CD8-positive, alpha-beta memory T cell (primary cell): ENCODE measurements at regions not wholly inside any gene's neighbourhood (a gene's known extent, or its start where the extent isn't known, plus 50 kb on each side); places are given as distances from the start of the nearest gene placed in this dataset.
"Not testable (repeated sequence)": the region's sequence is repeated elsewhere in the genome, so short reads cannot be mapped to it uniquely, and the experiment has no call there.

Experiments
- CTCF ChIA-PET: fragments of 350-600 bp; sonication (Branson Sonifier 250); formaldehyde crosslinking; loops from one replicate; lab custom pipeline; 2021; ENCODE audit warnings: antibody characterized with exemption; lab: Charles Lee
- POLR2A ChIA-PET: fragments of 350-600 bp; sonication (Branson Sonifier 250); formaldehyde crosslinking; loops from one replicate; lab custom pipeline; 2021; ENCODE audit warnings: antibody characterized with exemption; lab: Charles Lee
- DNase-seq, 5 donors: peaks; one replicate each; pipeline versions ENCODE4 v3.0.0 to v3.0.0-alpha.2; 2020 to 2022; ENCODE audit warnings: mixed read lengths in 1 of 5
- H3K27ac ChIP-seq: one replicate; pipeline ENCODE4 v1.7.0; 2013; ENCODE audit warnings: low read depth, mild to moderate bottlenecking, low read length, moderate library complexity
- H3K27me3 ChIP-seq: 2 replicates; pipeline ENCODE4 v1.7.0; 2013; ENCODE audit warnings: low read length, mild to moderate bottlenecking; ENCODE audit not compliant: insufficient read depth, poor library complexity, severe bottlenecking
- H3K36me3 ChIP-seq: 2 replicates; pipeline ENCODE4 v1.7.0; 2013; ENCODE audit warnings: mild to moderate bottlenecking, low read length, moderate library complexity; ENCODE audit not compliant: insufficient read depth
- H3K4me1 ChIP-seq: 2 replicates; pipeline ENCODE4 v1.7.0; 2013; ENCODE audit warnings: mild to moderate bottlenecking, low read length, moderate library complexity; ENCODE audit not compliant: insufficient read depth
- H3K4me3 ChIP-seq: 2 replicates; pipeline ENCODE4 v1.7.0; 2013; ENCODE audit warnings: mild to moderate bottlenecking, low read length
- H3K9me3 ChIP-seq: 2 replicates; pipeline ENCODE4 v1.7.0; 2013; ENCODE audit warnings: mild to moderate bottlenecking, low read length
- H3K27ac Mint-ChIP-seq, 8 donors: one replicate each; pipeline ENCODE4 v1.8.0; 2020 to 2021; ENCODE audit warnings: mixed read lengths in 8 of 8, mild to moderate bottlenecking in 6 of 8, inconsistent platforms in 3 of 8, moderate library complexity in 3 of 8
- H3K27me3 Mint-ChIP-seq, 2 donors: one replicate each; pipeline ENCODE4 v1.8.0; 2020 to 2021; ENCODE audit warnings: mixed read lengths in 2 of 2, mild to moderate bottlenecking in 1 of 2, moderate library complexity in 1 of 2
- H3K36me3 Mint-ChIP-seq, 3 donors: one replicate each; pipeline ENCODE4 v1.8.0; 2020 to 2021; ENCODE audit warnings: mixed read lengths in 3 of 3, inconsistent platforms in 1 of 3, mild to moderate bottlenecking in 1 of 3
- H3K4me1 Mint-ChIP-seq, 3 donors: one replicate each; pipeline ENCODE4 v1.8.0; 2020 to 2021; ENCODE audit warnings: mixed read lengths in 3 of 3, inconsistent platforms in 1 of 3, mild to moderate bottlenecking in 1 of 3
- H3K4me3 Mint-ChIP-seq, 7 donors: one replicate each; pipeline ENCODE4 v1.8.0; 2020 to 2021; ENCODE audit warnings: mixed read lengths in 7 of 7, mild to moderate bottlenecking in 6 of 7, moderate library complexity in 4 of 7, inconsistent platforms in 2 of 7
- H3K9me3 Mint-ChIP-seq, 5 donors: one replicate each; pipeline ENCODE4 v1.8.0; 2020 to 2022; ENCODE audit warnings: mixed read lengths in 5 of 5, mild to moderate bottlenecking in 3 of 5, moderate library complexity in 2 of 5, inconsistent platforms in 1 of 5

- H3K27me3 ChIP-seq, H3K4me1 Mint-ChIP-seq, CTCF ChIA-PET, H3K4me3 Mint-ChIP-seq, H3K27ac ChIP-seq, H3K4me1 ChIP-seq, POLR2A ChIA-PET, H3K36me3 ChIP-seq, H3K27ac Mint-ChIP-seq, H3K36me3 Mint-ChIP-seq, H3K9me3 ChIP-seq, DNase-seq, H3K4me3 ChIP-seq, H3K27me3 Mint-ChIP-seq: not testable (repeated sequence)
- H3K9me3 Mint-ChIP-seq, result peaks cover 0 to 29% (median 5%) of the 10 kb centered on the region in 5 donors
These were observed 90.0 kb upstream of the TRAM1L1 start for GRCh38 chr4:117175369-117175768.

- Mint-ChIP-seq H3K4me3 (no peak overlapping the region), H3K36me3 (peaks cover 0 to 2% (median 0%) of the 10 kb centered on the region in 3 donors), H3K27me3 (no peaks in the 10 kb centered on the region), H3K9me3 (peaks cover 6 to 18% (median 10%) of the 10 kb centered on the region in 5 donors), H3K4me1 (no peaks in the 10 kb centered on the region), H3K27ac (no peak overlapping the region)
- H3K4me3 ChIP-seq, result no peak overlapping the region
- CTCF ChIA-PET, result no interaction called here
- no peaks in the 10 kb centered on the region for H3K9me3 ChIP-seq
- no peaks in the 10 kb centered on the region for H3K27me3 ChIP-seq
- no peak overlapping the region for H3K27ac ChIP-seq
- H3K36me3 ChIP-seq, result no peaks in the 10 kb centered on the region
- POLR2A ChIA-PET, result no interaction called here
- H3K4me1 ChIP-seq, result no peaks in the 10 kb centered on the region
- no peak for DNase-seq
These were observed 117.9 kb upstream of the TRAM1L1 start for GRCh38 chr4:117203231-117203630.

- Mint-ChIP-seq H3K27me3 (no peaks in the 10 kb centered on the region), H3K36me3 (no peaks in the 10 kb centered on the region), H3K27ac (no peak overlapping the region), H3K4me1 (no peaks in the 10 kb centered on the region), H3K9me3 (peaks cover 0 to 8% (median 2%) of the 10 kb centered on the region in 5 donors), H3K4me3 (no peak overlapping the region)
- no peaks in the 10 kb centered on the region for H3K4me1 ChIP-seq
- DNase-seq, result no peak
- POLR2A ChIA-PET, result no interaction called here
- H3K27ac ChIP-seq, result no peak overlapping the region
- H3K9me3 ChIP-seq, result no peaks in the 10 kb centered on the region
- CTCF ChIA-PET, result no interaction called here
- H3K27me3 ChIP-seq, result no peaks in the 10 kb centered on the region
- no peak overlapping the region for H3K4me3 ChIP-seq
- H3K36me3 ChIP-seq, result no peaks in the 10 kb centered on the region
These were observed 125.2 kb upstream of the TRAM1L1 start for GRCh38 chr4:117210551-117210950.

- Histone ChIP-seq H3K36me3 (no peaks in the 10 kb centered on the region), H3K9me3 (no peaks in the 10 kb centered on the region), H3K27ac (no peak overlapping the region), H3K4me3 (no peak overlapping the region), H3K27me3 (no peaks in the 10 kb centered on the region), H3K4me1 (no peaks in the 10 kb centered on the region)
- Mint-ChIP-seq H3K27me3 (no peaks in the 10 kb centered on the region), H3K27ac (no peak overlapping the region), H3K36me3 (no peaks in the 10 kb centered on the region), H3K4me3 (no peak overlapping the region), H3K4me1 (no peaks in the 10 kb centered on the region), H3K9me3 (peaks cover 0 to 10% (median 6%) of the 10 kb centered on the region in 5 donors)
- DNase-seq, result no peak
- POLR2A ChIA-PET, result no interaction called here
- CTCF ChIA-PET, result no interaction called here
These were observed 138.9 kb upstream of the TRAM1L1 start for GRCh38 chr4:117224256-117224655.

GRCh38 chr4:117225471-117225870 is 140.1 kb upstream of the TRAM1L1 start:
- Histone ChIP-seq H3K27ac (no peak overlapping the region), H3K4me1 (no peaks in the 10 kb centered on the region), H3K9me3 (no peaks in the 10 kb centered on the region), H3K4me3 (no peak overlapping the region), H3K27me3 (no peaks in the 10 kb centered on the region), H3K36me3 (no peaks in the 10 kb centered on the region)
- Mint-ChIP-seq H3K27ac (no peak overlapping the region), H3K9me3 (peaks cover 0 to 10% (median 6%) of the 10 kb centered on the region in 5 donors), H3K4me1 (no peaks in the 10 kb centered on the region), H3K36me3 (no peaks in the 10 kb centered on the region), H3K4me3 (no peak overlapping the region), H3K27me3 (no peaks in the 10 kb centered on the region)
- POLR2A ChIA-PET, result no interaction called here
- CTCF ChIA-PET, result no interaction called here
- no peak for DNase-seq

GRCh38 chr4:117227925-117228324 is 142.5 kb upstream of the TRAM1L1 start:
- H3K36me3 ChIP-seq, result no peaks in the 10 kb centered on the region
- H3K27ac Mint-ChIP-seq, result no peak overlapping the region

GRCh38 chr4:117239434-117239833 is 154.1 kb upstream of the TRAM1L1 start:
- H3K4me1 ChIP-seq, result no peaks in the 10 kb centered on the region
- Mint-ChIP-seq H3K36me3 (no peaks in the 10 kb centered on the region), H3K27ac (no peak overlapping the region), H3K4me1 (no peaks in the 10 kb centered on the region), H3K9me3 (peaks cover 0 to 14% (median 2%) of the 10 kb centered on the region in 5 donors), H3K4me3 (no peak overlapping the region), H3K27me3 (no peaks in the 10 kb centered on the region)
- H3K27ac ChIP-seq, result no peak overlapping the region
- no peak overlapping the region for H3K4me3 ChIP-seq
- H3K27me3 ChIP-seq, result no peaks in the 10 kb centered on the region
- no peaks in the 10 kb centered on the region for H3K9me3 ChIP-seq
- H3K36me3 ChIP-seq, result no peaks in the 10 kb centered on the region
- POLR2A ChIA-PET, result no interaction called here
- CTCF ChIA-PET, result no interaction called here
- no peak for DNase-seq

More at GRCh38 chr4:117227925-117228324, 142.5 kb upstream of the TRAM1L1 start:
- Mint-ChIP-seq H3K4me3 (no peak overlapping the region), H3K4me1 (no peaks in the 10 kb centered on the region), H3K27me3 (no peaks in the 10 kb centered on the region), H3K36me3 (no peaks in the 10 kb centered on the region), H3K9me3 (peaks cover 0 to 16% (median 0%) of the 10 kb centered on the region in 5 donors)
- Histone ChIP-seq H3K27me3 (no peaks in the 10 kb centered on the region), H3K9me3 (no peaks in the 10 kb centered on the region), H3K27ac (no peak overlapping the region), H3K4me3 (no peak overlapping the region), H3K4me1 (no peaks in the 10 kb centered on the region)
- CTCF ChIA-PET, result no interaction called here
- POLR2A ChIA-PET, result no interaction called here
- no peak for DNase-seq

GRCh38 chr4:117249333-117249732 is 164.0 kb upstream of the TRAM1L1 start:
- CTCF ChIA-PET, result no interaction called here
- no peaks in the 10 kb centered on the region for H3K4me1 ChIP-seq
- peaks cover 0 to 19% (median 9%) of the 10 kb centered on the region in 5 donors for H3K9me3 Mint-ChIP-seq
- POLR2A ChIA-PET, result no interaction called here
- H3K27me3 Mint-ChIP-seq, result no peaks in the 10 kb centered on the region
- H3K36me3 Mint-ChIP-seq, result no peaks in the 10 kb centered on the region
- H3K4me1 Mint-ChIP-seq, result no peaks in the 10 kb centered on the region
- H3K27me3 ChIP-seq, result no peaks in the 10 kb centered on the region
- H3K27ac Mint-ChIP-seq, result no peak overlapping the region
- H3K36me3 ChIP-seq, result no peaks in the 10 kb centered on the region
- DNase-seq, result no peak
- no peak overlapping the region for H3K4me3 ChIP-seq
- H3K4me3 Mint-ChIP-seq, result no peak overlapping the region
- H3K9me3 ChIP-seq, result no peaks in the 10 kb centered on the region
- H3K27ac ChIP-seq, result no peak overlapping the region

- no peak for DNase-seq
- no peaks in the 10 kb centered on the region for H3K4me1 Mint-ChIP-seq
- H3K9me3 Mint-ChIP-seq, result peaks cover under 1 to 26% (median 6%) of the 10 kb centered on the region in 5 donors
- H3K9me3 ChIP-seq, result no peaks in the 10 kb centered on the region
- no peaks in the 10 kb centered on the region for H3K27me3 ChIP-seq
- H3K36me3 Mint-ChIP-seq, result no peaks in the 10 kb centered on the region
- H3K27ac Mint-ChIP-seq, result no peak overlapping the region
- ChIA-PET POLR2A (no interaction called here), CTCF (no interaction called here)
- H3K27me3 Mint-ChIP-seq, result no peaks in the 10 kb centered on the region
- H3K4me3 ChIP-seq, result no peak overlapping the region
- no peak overlapping the region for H3K4me3 Mint-ChIP-seq
- H3K4me1 ChIP-seq, result no peaks in the 10 kb centered on the region
- no peak overlapping the region for H3K27ac ChIP-seq
- H3K36me3 ChIP-seq, result no peaks in the 10 kb centered on the region
These were observed 178.7 kb upstream of the TRAM1L1 start for GRCh38 chr4:117264072-117264471.
